GM23338 (cell line): ENCODE measurements at regions not wholly inside any gene's neighbourhood (a gene's known extent, or its start where the extent isn't known, plus 50 kb on each side); places are given as distances from the start of the nearest gene placed in this dataset.

Source experiments
- ATAC-seq: fragments of 200-7000 bp; cut with Tn5 transposase; 3 replicates; pipeline ENCODE4 v1.9.1; 2020
- DNase-seq: peaks from one replicate; pipeline ENCODE4 v3.0.0-alpha.2; 2015; ENCODE audit warnings: low spot score
- H2AFZ ChIP-seq: fragments of 200-600 bp; sonication (generic); 2 replicates; pipeline ENCODE4 v1.8.0; 2016; ENCODE audit warnings: antibody characterized with exemption, mild to moderate bottlenecking, moderate library complexity
- H3F3A ChIP-seq: fragments of 200-600 bp; sonication (generic); replicated peaks from 2 replicates; pipeline ENCODE4 v1.8.0; 2017; ENCODE audit warnings: antibody characterized with exemption, mixed run types, low read depth
- H3K27ac ChIP-seq: fragments of 200-600 bp; sonication (generic); 2 replicates; pipeline ENCODE4 v1.6.1; 2016; ENCODE audit warnings: low read depth
- H3K27me3 ChIP-seq: fragments of 200-600 bp; sonication (generic); 2 replicates; pipeline ENCODE4 v1.8.0; 2016; ENCODE audit warnings: mild to moderate bottlenecking, mixed run types, moderate library complexity; ENCODE audit not compliant: insufficient read depth
- H3K36me3 ChIP-seq: fragments of 200-600 bp; sonication (generic); 2 replicates; pipeline ENCODE4 v1.8.0; 2016; ENCODE audit warnings: mild to moderate bottlenecking; ENCODE audit not compliant: insufficient read depth
- H3K4me1 ChIP-seq: fragments of 200-600 bp; sonication (generic); 2 replicates; pipeline ENCODE4 v1.8.0; 2016; ENCODE audit warnings: mild to moderate bottlenecking, moderate library complexity; ENCODE audit not compliant: insufficient read depth
- H3K4me2 ChIP-seq: fragments of 200-600 bp; sonication (generic); 2 replicates; pipeline ENCODE4 v1.7.1; 2017; ENCODE audit warnings: mixed run types
- H3K4me3 ChIP-seq: fragments of 200-600 bp; sonication (generic); 2 replicates; pipeline ENCODE4 v1.6.1; 2016; ENCODE audit warnings: mixed run types
- H3K79me2 ChIP-seq: fragments of 200-600 bp; sonication (generic); replicated peaks from 2 replicates; pipeline ENCODE4 v1.8.0; 2017; ENCODE audit warnings: mild to moderate bottlenecking; ENCODE audit not compliant: insufficient read depth
- H3K9me2 ChIP-seq: fragments of 200-600 bp; sonication (generic); 2 replicates; pipeline ENCODE4 v1.8.0; 2017; ENCODE audit not compliant: insufficient read depth
- H4K20me1 ChIP-seq: fragments of 200-600 bp; sonication (generic); replicated peaks from 2 replicates; pipeline ENCODE4 v1.8.0; 2017; ENCODE audit warnings: mild to moderate bottlenecking; ENCODE audit not compliant: insufficient read depth
- H3K27ac Mint-ChIP-seq: 2 replicates; pipeline ENCODE4 v1.8.0; 2020; ENCODE audit warnings: inconsistent platforms, mild to moderate bottlenecking, moderate library complexity, mixed read lengths
- H3K27me3 Mint-ChIP-seq: 3 replicates; pipeline ENCODE4 v1.8.0; 2022; ENCODE audit warnings: low read depth, mild to moderate bottlenecking, moderate library complexity, mixed read lengths, inconsistent platforms; ENCODE audit not compliant: insufficient read depth, poor library complexity
- H3K36me3 Mint-ChIP-seq: 3 replicates; pipeline ENCODE4 v1.8.0; 2021; ENCODE audit warnings: low read depth, mild to moderate bottlenecking, inconsistent platforms, moderate library complexity, mixed read lengths
- H3K4me1 Mint-ChIP-seq: 3 replicates; pipeline ENCODE4 v1.8.0; 2020; ENCODE audit warnings: mild to moderate bottlenecking, inconsistent platforms, mixed read lengths
- H3K4me3 Mint-ChIP-seq: 3 replicates; pipeline ENCODE4 v1.8.0; 2021; ENCODE audit warnings: moderate library complexity, mild to moderate bottlenecking, inconsistent platforms, mixed read lengths
- H3K9me3 Mint-ChIP-seq: 3 replicates; pipeline ENCODE4 v1.8.0; 2020; ENCODE audit warnings: moderate library complexity, mild to moderate bottlenecking, inconsistent platforms, mixed read lengths
- CREB1 ChIP-seq: fragments of 250-450 bp; sonication (Bioruptor Pico); IDR thresholded peaks from 2 replicates; pipeline ENCODE4 v1.5.0; 2020; ENCODE audit warnings: low read depth, mild to moderate bottlenecking, moderate library complexity
- CTCF ChIP-seq, 2 experiments: fragments of 200-600 bp in 1 of 2; sonication (generic) in 1 of 2; conservative IDR thresholded peaks; 2 replicates each; pipeline versions ENCODE4 v1.5.1 to v1.6.1; 2016 to 2017; ENCODE audit warnings: antibody characterized with exemption in 2 of 2, low read depth in 2 of 2, mild to moderate bottlenecking in 2 of 2, moderate library complexity in 1 of 2
- ETS1 ChIP-seq: IDR thresholded peaks from 2 replicates; pipeline ENCODE4 v1.6.1; 2016; ENCODE audit warnings: antibody characterized with exemption
- EZH2 ChIP-seq: fragments of 200-600 bp; sonication (generic); IDR thresholded peaks from one replicate; pipeline ENCODE4 v1.8.0; 2017; ENCODE audit warnings: antibody characterized with exemption, mild to moderate bottlenecking, low read depth; ENCODE audit not compliant: unreplicated experiment
- EZH2phosphoT487 ChIP-seq: fragments of 200-600 bp; sonication (generic); IDR thresholded peaks from one replicate; pipeline ENCODE4 v1.8.1; 2018; ENCODE audit warnings: antibody characterized with exemption; ENCODE audit not compliant: unreplicated experiment
- JUNB ChIP-seq: IDR thresholded peaks from one replicate; pipeline ENCODE4 v1.6.1; 2016; ENCODE audit warnings: antibody characterized with exemption; ENCODE audit not compliant: unreplicated experiment
- NANOG ChIP-seq: IDR thresholded peaks from 2 replicates; pipeline ENCODE4 v1.6.1; 2016; ENCODE audit warnings: antibody characterized with exemption, borderline replicate concordance
- POLR2AphosphoS5 ChIP-seq: IDR thresholded peaks from 2 replicates; pipeline ENCODE4 v1.6.1; 2016; ENCODE audit warnings: antibody characterized with exemption, low read depth
- REST ChIP-seq: IDR thresholded peaks from one replicate; pipeline ENCODE4 v1.6.1; 2018; ENCODE audit warnings: antibody characterized with exemption; ENCODE audit not compliant: unreplicated experiment
- STAT1 ChIP-seq: IDR thresholded peaks from one replicate; pipeline ENCODE4 v1.6.1; 2016; ENCODE audit warnings: antibody characterized with exemption; ENCODE audit not compliant: unreplicated experiment
- ZNF114 ChIP-seq: fragments of 250-450 bp; sonication (Bioruptor Pico); IDR thresholded peaks from 2 replicates; pipeline ENCODE4 v1.5.0; 2020; ENCODE audit warnings: mild to moderate bottlenecking, moderate library complexity
- ZNF331 ChIP-seq: fragments of 250-450 bp; sonication (Bioruptor Pico); IDR thresholded peaks from 2 replicates; pipeline ENCODE4 v1.5.0; 2020; ENCODE audit warnings: low read depth, mild to moderate bottlenecking, moderate library complexity
- ZNF462 ChIP-seq: fragments of 250-450 bp; sonication (Bioruptor Pico); IDR thresholded peaks from 2 replicates; pipeline ENCODE4 v1.5.0; 2020; ENCODE audit warnings: mild to moderate bottlenecking, moderate library complexity

GRCh38 chr11:110951037-110951949, 239.1 kb upstream of the ARHGAP20 start:
- Mint-ChIP-seq H3K36me3 (no peaks in the 10 kb centered on the region), H3K27me3 (no peaks in the 10 kb centered on the region), H3K4me3 (no peak overlapping the region), H3K9me3 (no peaks in the 10 kb centered on the region; the same call in 2 of the 3 replicates), H3K4me1 (no peaks in the 10 kb centered on the region; the same call in 2 of the 3 replicates), H3K27ac (no peak overlapping the region)
- H3K27ac ChIP-seq = no peak overlapping the region
- H3K79me2 ChIP-seq = no peaks in the 10 kb centered on the region
- 0 out of 2 replicates have a peak overlapping the region, but pooled peaks have one; percentile 52 for H2AFZ ChIP-seq
- no peak for DNase-seq
- no peaks in the 10 kb centered on the region for H3K27me3 ChIP-seq
- no peaks in the 10 kb centered on the region for H3K4me1 ChIP-seq
- no peak for ATAC-seq
- no peaks in the 10 kb centered on the region for H4K20me1 ChIP-seq
- TF ChIP-seq STAT1 (no peak), ZNF114 (CRISPR knock-in tag) (no peak), CREB1 (no peak), EZH2 (no peak), REST (no peak), ZNF462 (CRISPR knock-in tag) (no peak), CTCF (conservative IDR thresholded peaks at IDR 0.05; ENCODE audit: low read depth in 2 of 2) (no peak), NANOG (no peak), POLR2AphosphoS5 (no peak), ETS1 (no peak), JUNB (no peak), ZNF331 (CRISPR knock-in tag) (no peak), EZH2phosphoT487 (no peak)
- H3F3A ChIP-seq = no peaks in the 10 kb centered on the region
- no peaks in the 10 kb centered on the region for H3K36me3 ChIP-seq
- H3K4me3 ChIP-seq = no peak overlapping the region
- H3K9me2 ChIP-seq = 0 out of 2 replicates have a peak, but pooled peaks cover 3% of the 10 kb centered on the region
- H3K4me2 ChIP-seq = no peak overlapping the region
